Ascending aorta (tissue), 2 donors: ENCODE measurements at regions not wholly inside any gene's neighbourhood (a gene's known extent, or its start where the extent isn't known, plus 50 kb on each side); places are given as distances from the start of the nearest gene placed in this dataset.
A peak's percentile ranks its signal among the peaks of the same experiment; 100 is the strongest.

ENCODE experiments used
- DNase-seq, 2 donors: peaks; one replicate each; pipeline ENCODE4 v3.0.0-alpha.2; 2019; ENCODE audit warnings: low spot score in 2 of 2
- H3K27ac ChIP-seq, 2 donors: fragments of 200-600 bp; sonication (generic); one replicate each; pipeline ENCODE4 v1.5.1; 2016 to 2017; ENCODE audit warnings: mild to moderate bottlenecking in 1 of 2
- H3K27me3 ChIP-seq: fragments of 200-600 bp; sonication (generic); one replicate; pipeline ENCODE4 v1.5.1; 2017
- H3K36me3 ChIP-seq, 2 donors: fragments of 200-600 bp; sonication (generic); one replicate each; pipeline ENCODE4 v1.5.1; 2016
- H3K4me1 ChIP-seq, 2 donors: fragments of 200-600 bp; sonication (generic); one replicate each; pipeline ENCODE4 v1.5.1; 2016 to 2017; ENCODE audit warnings: mild to moderate bottlenecking in 1 of 2
- H3K4me3 ChIP-seq, 2 donors: fragments of 200-600 bp; sonication (generic); one replicate each; pipeline ENCODE4 v1.5.1; 2016 to 2017; ENCODE audit warnings: mild to moderate bottlenecking in 1 of 2
- H3K9me3 ChIP-seq, 2 donors: fragments of 200-600 bp; sonication (generic); one replicate each; pipeline ENCODE4 v1.5.1; 2016
- CTCF ChIP-seq, 3 experiments: fragments of 200-600 bp in 2 of 3; fragments of 450-650 bp in 1 of 3; sonication (generic) in 2 of 3; IDR thresholded peaks; one replicate each; pipeline ENCODE4 v1.5.1; 2016 to 2019; ENCODE audit warnings: antibody characterized with exemption in 3 of 3, mild to moderate bottlenecking in 1 of 3, moderate library complexity in 1 of 3
- intact Hi-C: fragments of 100-400 bp; cut with DNase I; formaldehyde crosslinking; loops from one replicate; pipeline ENCODE4 v1.15.1; 2023

- H3K4me1 ChIP-seq, result peaks cover 21 to 64% of the 10 kb centered on the region in 2 donors
- no peak for DNase-seq
- peak overlapping the region; percentile 98 to 99 for H3K27ac ChIP-seq
- no peaks in the 10 kb centered on the region for H3K27me3 ChIP-seq
- H3K36me3 ChIP-seq, result no peaks in the 10 kb centered on the region
- intact Hi-C loops, result loop anchor here (1.0 to 5.0 kb wide), 2 partner anchors 11 to 1136 kb away; partner anchors contain the start of gene VCAN
- no peak overlapping the region for H3K4me3 ChIP-seq
- H3K9me3 ChIP-seq, result no peaks in the 10 kb centered on the region
- no peak for TF ChIP-seq CTCF (IDR thresholded peaks at IDR 0.05)
These were observed 58.2 kb upstream of the RPS23 start for GRCh38 chr5:82336226-82336958.

GRCh38 chr5:82335806-82336205 is 57.7 kb upstream of the RPS23 start:
- no peak for TF ChIP-seq CTCF (IDR thresholded peaks at IDR 0.05)
- H3K9me3 ChIP-seq, result no peaks in the 10 kb centered on the region
- no peaks in the 10 kb centered on the region for H3K27me3 ChIP-seq
- intact Hi-C loops, result loop anchor here (1.0 to 5.0 kb wide), 3 partner anchors 11 to 1136 kb away; partner anchors contain the start of gene VCAN
- DNase-seq, result peak; percentile 46 to 86
- peak overlapping the region; percentile 98 to 99 for H3K27ac ChIP-seq
- peaks cover 21 to 70% of the 10 kb centered on the region in 2 donors for H3K4me1 ChIP-seq
- no peak overlapping the region for H3K4me3 ChIP-seq
- no peaks in the 10 kb centered on the region for H3K36me3 ChIP-seq

DNA sequence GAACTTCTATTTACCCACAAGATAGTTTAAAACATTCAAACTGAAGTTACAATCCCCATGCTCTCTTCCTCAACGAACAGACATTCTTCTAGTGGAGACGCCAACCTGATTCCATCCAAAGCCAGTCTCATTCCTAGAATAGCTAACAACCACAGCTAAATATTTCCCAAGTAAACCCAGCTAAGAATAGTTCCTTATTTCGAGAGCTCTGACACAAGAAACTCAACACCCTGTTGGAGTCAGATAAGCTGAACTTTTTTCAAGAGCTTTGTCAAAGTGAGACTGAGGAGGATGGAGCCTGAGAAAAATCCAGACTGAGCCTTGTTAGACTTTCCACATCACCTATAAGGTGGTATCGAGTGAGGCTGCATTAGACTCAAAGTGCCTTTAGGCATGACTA is 56.7 kb upstream of the RPS23 start:
- peak overlapping the region; percentile 98 to 99 for H3K27ac ChIP-seq
- peaks cover 21 to 72% of the 10 kb centered on the region in 2 donors for H3K4me1 ChIP-seq
- no peak for TF ChIP-seq CTCF (IDR thresholded peaks at IDR 0.05)
- no peaks in the 10 kb centered on the region for H3K36me3 ChIP-seq
- no peaks in the 10 kb centered on the region for H3K27me3 ChIP-seq
- no peak for DNase-seq
- intact Hi-C loops, result loop anchor here (1.0 to 5.0 kb wide), 2 partner anchors 23 to 1137 kb away; partner anchors contain the start of gene VCAN
- no peaks in the 10 kb centered on the region for H3K9me3 ChIP-seq
- H3K4me3 ChIP-seq, result no peak overlapping the region

DNA sequence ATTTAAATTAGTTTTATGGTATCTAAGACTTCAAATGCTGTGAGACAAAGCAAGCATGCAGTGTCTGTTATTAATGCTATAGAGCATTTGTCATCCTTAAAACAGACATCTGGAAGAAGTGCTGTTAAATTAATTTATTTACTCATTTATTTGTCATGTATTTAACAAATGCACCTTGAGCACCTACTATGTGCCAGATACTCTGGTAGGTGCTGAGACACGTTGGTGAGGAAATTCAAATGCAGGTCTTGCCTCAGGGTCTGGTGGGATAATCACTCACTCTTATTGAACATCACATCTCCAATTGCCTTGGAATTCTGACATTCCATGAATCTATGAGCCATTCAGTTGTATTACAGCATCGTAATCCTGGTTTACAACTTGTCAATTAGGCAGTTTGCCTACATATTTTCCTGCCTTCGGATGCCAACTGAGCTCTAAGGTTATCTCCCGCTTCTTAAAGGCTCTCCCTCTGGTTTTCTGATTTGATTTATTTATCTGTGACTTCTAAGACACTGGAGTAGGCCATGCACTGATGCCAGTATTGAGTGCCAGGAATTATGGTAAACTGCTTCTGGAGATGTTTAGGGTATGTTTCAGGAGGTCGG is 56.0 kb upstream of the RPS23 start:
- H3K9me3 ChIP-seq, result no peaks in the 10 kb centered on the region
- peak overlapping the region; percentile 98 to 99 for H3K27ac ChIP-seq
- H3K4me3 ChIP-seq, result no peak overlapping the region
- H3K4me1 ChIP-seq, result peaks cover 21 to 68% of the 10 kb centered on the region in 2 donors
- H3K36me3 ChIP-seq, result no peaks in the 10 kb centered on the region
- intact Hi-C loops, result no loop called here
- H3K27me3 ChIP-seq, result no peaks in the 10 kb centered on the region
- no peak for DNase-seq
- TF ChIP-seq CTCF (IDR thresholded peaks at IDR 0.05), result no peak

- TF ChIP-seq CTCF (IDR thresholded peaks at IDR 0.05), result no peak
- Histone ChIP-seq H3K4me1 (peaks cover 21 to 64% of the 10 kb centered on the region in 2 donors), H3K36me3 (no peaks in the 10 kb centered on the region), H3K27ac (peak overlapping the region; percentile 98 to 99), H3K27me3 (no peaks in the 10 kb centered on the region), H3K9me3 (no peaks in the 10 kb centered on the region), H3K4me3 (no peak overlapping the region)
- intact Hi-C loops, result no loop called here
- DNase-seq, result no peak
These were observed 54.9 kb upstream of the RPS23 start for GRCh38 chr5:82332886-82333615.
